KMS-11 (cell line): ENCODE measurements at regions not wholly inside any gene's neighbourhood (a gene's known extent, or its start where the extent isn't known, plus 50 kb on each side); places are given as distances from the start of the nearest gene placed in this dataset.

Experiments used
- H2AFZ ChIP-seq: fragments of 200-600 bp; sonication (generic); 2 replicates; pipeline ENCODE4 v1.6.1; 2016; ENCODE audit warnings: antibody characterized with exemption, mixed run types, low read depth
- H3K27ac ChIP-seq: fragments of 200-600 bp; sonication (generic); 2 replicates; pipeline ENCODE4 v1.6.1; 2016; ENCODE audit warnings: mild to moderate bottlenecking, mixed run types
- H3K27me3 ChIP-seq: fragments of 200-600 bp; sonication (generic); 2 replicates; pipeline ENCODE4 v1.6.1; 2017; ENCODE audit warnings: mild to moderate bottlenecking, low read depth, mixed run types, moderate library complexity; ENCODE audit not compliant: insufficient read depth
- H3K36me3 ChIP-seq: fragments of 200-600 bp; sonication (generic); 2 replicates; pipeline ENCODE4 v1.6.1; 2017; ENCODE audit warnings: mild to moderate bottlenecking, mixed run types; ENCODE audit not compliant: insufficient read depth
- H3K4me1 ChIP-seq: fragments of 200-600 bp; sonication (generic); 2 replicates; pipeline ENCODE4 v1.6.1; 2016; ENCODE audit warnings: mild to moderate bottlenecking, low read depth, mixed run types; ENCODE audit not compliant: poor library complexity, severe bottlenecking
- H3K4me2 ChIP-seq: fragments of 200-600 bp; sonication (generic); 2 replicates; pipeline ENCODE4 v1.7.0; 2016; ENCODE audit warnings: mild to moderate bottlenecking, mixed run types
- H3K4me3 ChIP-seq: fragments of 200-600 bp; sonication (generic); IDR thresholded peaks from 2 replicates; pipeline ENCODE4 v1.6.1; 2017; ENCODE audit warnings: low read depth, low read length, mixed read lengths; ENCODE audit not compliant: insufficient read depth
- H3K79me2 ChIP-seq: fragments of 200-600 bp; sonication (generic); 2 replicates; pipeline ENCODE4 v1.6.1; 2016; ENCODE audit warnings: low read depth, mixed run types; ENCODE audit not compliant: insufficient read depth
- H3K9ac ChIP-seq: fragments of 200-600 bp; sonication (generic); 2 replicates; pipeline ENCODE4 v1.6.1; 2016; ENCODE audit warnings: mild to moderate bottlenecking, mixed run types
- H4K20me1 ChIP-seq: fragments of 200-600 bp; sonication (generic); 2 replicates; pipeline ENCODE4 v1.6.1; 2016; ENCODE audit warnings: mild to moderate bottlenecking, mixed run types; ENCODE audit not compliant: insufficient read depth
- TF ChIP-seq, protein P1 (sequence below): fragments of 200-600 bp; sonication (generic); conservative IDR thresholded peaks from 2 replicates; pipeline ENCODE4 v1.6.1; 2017; ENCODE audit warnings: low read depth, mild to moderate bottlenecking, antibody characterized with exemption, low read length, moderate library complexity, mixed read lengths

DNA sequence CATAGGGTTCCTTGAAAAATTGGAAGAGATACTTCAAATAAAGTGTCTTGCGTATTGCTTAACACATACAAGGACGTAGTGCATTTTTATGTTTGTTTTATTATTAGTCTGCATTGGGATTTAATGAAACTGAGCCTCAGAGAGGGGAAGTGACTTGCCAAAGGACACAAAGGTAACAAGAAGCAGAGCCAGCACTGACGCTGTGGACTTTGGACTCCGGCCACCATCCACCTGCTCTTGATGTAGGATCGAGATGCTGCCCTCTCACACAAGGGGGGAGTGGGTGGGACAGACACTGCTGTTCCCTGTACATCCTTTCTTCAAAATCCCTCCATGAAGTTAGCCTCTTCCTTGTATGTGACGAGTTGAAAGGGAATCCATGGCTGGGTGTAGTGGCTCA is 435.4 kb upstream of the RGMA start:
- Histone ChIP-seq H3K27me3 (no peaks in the 10 kb centered on the region), H3K79me2 (no peaks in the 10 kb centered on the region), H3K4me1 (peaks cover 12% of the 10 kb centered on the region), H4K20me1 (no peaks in the 10 kb centered on the region), H2AFZ (no peak overlapping the region), H3K9ac (no peak overlapping the region), H3K36me3 (no peaks in the 10 kb centered on the region), H3K27ac (no peak overlapping the region), H3K4me3 (no peak overlapping the region), H3K4me2 (no peak overlapping the region)
- TF ChIP-seq, protein P1, sequence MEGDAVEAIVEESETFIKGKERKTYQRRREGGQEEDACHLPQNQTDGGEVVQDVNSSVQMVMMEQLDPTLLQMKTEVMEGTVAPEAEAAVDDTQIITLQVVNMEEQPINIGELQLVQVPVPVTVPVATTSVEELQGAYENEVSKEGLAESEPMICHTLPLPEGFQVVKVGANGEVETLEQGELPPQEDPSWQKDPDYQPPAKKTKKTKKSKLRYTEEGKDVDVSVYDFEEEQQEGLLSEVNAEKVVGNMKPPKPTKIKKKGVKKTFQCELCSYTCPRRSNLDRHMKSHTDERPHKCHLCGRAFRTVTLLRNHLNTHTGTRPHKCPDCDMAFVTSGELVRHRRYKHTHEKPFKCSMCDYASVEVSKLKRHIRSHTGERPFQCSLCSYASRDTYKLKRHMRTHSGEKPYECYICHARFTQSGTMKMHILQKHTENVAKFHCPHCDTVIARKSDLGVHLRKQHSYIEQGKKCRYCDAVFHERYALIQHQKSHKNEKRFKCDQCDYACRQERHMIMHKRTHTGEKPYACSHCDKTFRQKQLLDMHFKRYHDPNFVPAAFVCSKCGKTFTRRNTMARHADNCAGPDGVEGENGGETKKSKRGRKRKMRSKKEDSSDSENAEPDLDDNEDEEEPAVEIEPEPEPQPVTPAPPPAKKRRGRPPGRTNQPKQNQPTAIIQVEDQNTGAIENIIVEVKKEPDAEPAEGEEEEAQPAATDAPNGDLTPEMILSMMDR: no peak

DNA sequence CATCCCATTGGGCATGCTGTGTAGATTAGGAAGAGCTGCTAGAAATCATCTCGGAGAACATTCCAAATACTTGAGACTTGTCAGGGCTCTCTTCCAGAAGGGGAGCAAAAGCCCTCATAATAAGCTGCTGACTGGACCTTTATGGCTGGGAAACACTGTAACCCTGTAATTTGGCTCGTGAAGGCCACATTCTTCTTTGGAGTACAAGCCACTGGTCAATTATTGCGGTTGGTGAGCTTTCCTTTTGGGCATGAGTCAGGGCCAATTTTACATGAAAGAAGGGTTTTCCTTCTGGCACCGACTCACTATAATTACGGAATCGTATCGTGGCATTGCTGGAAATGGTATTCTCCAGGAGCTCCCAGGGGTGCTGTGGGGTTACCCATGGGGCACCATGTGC is 434.5 kb upstream of the RGMA start:
- Histone ChIP-seq H3K9ac (no peak overlapping the region), H3K4me3 (no peak overlapping the region), H3K79me2 (no peaks in the 10 kb centered on the region), H3K4me2 (no peak overlapping the region), H4K20me1 (no peaks in the 10 kb centered on the region), H2AFZ (no peak overlapping the region), H3K36me3 (no peaks in the 10 kb centered on the region), H3K4me1 (peaks cover 22% of the 10 kb centered on the region), H3K27ac (no peak overlapping the region), H3K27me3 (no peaks in the 10 kb centered on the region)
- TF ChIP-seq, protein P1: no peak

GRCh38 chr15:93520206-93520605 is 431.2 kb upstream of the RGMA start:
- Histone ChIP-seq H3K27me3 (no peaks in the 10 kb centered on the region), H4K20me1 (no peaks in the 10 kb centered on the region), H3K4me1 (peaks cover 23% of the 10 kb centered on the region), H3K4me2 (peak overlapping the region; percentile 58; the same call in 1 of the 2 replicates), H3K9ac (no peak overlapping the region), H3K79me2 (no peaks in the 10 kb centered on the region), H2AFZ (no peak overlapping the region), H3K27ac (no peak overlapping the region), H3K36me3 (no peaks in the 10 kb centered on the region), H3K4me3 (no peak overlapping the region)
- TF ChIP-seq, protein P1: no peak

DNA sequence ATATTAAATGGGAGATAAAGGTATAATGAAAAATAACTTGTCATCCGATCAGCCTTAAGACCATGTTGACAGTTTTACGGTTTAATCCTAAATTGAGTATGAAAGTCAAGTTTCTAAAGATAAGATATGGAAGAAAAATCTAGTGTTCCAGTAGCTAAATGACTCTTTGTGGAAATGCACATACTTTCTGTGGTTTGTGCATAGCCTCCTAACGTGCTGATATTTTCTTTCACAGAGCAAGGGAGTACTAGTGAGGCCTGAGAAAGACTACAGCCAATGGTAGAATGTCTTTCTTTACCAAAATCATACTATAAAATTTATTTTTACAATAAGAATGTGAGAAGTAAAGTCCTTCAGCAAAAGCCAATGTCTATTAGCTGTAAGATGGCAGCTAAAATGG is 430.6 kb upstream of the RGMA start:
- Histone ChIP-seq H3K79me2 (no peaks in the 10 kb centered on the region), H3K4me3 (no peak overlapping the region), H3K36me3 (no peaks in the 10 kb centered on the region), H3K4me2 (peak overlapping the region; percentile 58), H2AFZ (no peak overlapping the region), H3K27me3 (no peaks in the 10 kb centered on the region), H3K9ac (no peak overlapping the region), H3K27ac (peak overlapping the region; percentile 25; the same call in 1 of the 2 replicates), H4K20me1 (no peaks in the 10 kb centered on the region), H3K4me1 (peaks cover 23% of the 10 kb centered on the region)
- TF ChIP-seq, protein P1: no peak
